ENCODE measurements at regions not wholly inside any gene's neighbourhood (a gene's known extent, or its start where the extent isn't known, plus 50 kb on each side); places are given as distances from the start of the nearest gene placed in this dataset.

DNA sequence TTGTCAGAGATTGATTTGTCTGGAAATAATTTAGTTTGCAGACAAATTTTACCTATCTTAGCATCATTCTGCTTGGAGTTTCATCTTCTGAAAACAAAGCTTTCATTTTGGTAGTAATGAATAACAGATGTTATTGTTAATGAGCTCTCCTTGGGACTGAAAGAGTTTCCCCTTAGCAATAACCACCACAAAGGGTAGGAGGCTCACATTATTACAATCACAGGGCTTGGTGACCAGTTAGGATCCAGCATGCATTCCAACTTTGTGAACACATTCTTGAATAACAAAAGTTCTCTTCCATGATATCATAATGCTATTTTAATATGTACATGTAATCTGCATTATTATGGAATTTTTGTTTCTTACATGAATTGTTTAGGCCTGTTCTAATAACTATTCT is 148.8 kb upstream of the VWC2 start:
- ChIA-PET POLR2A (no interaction called here), CTCF (no interaction called here)
- no peaks in the 10 kb centered on the region for H3K36me3 ChIP-seq (ENCODE audit: control insufficient read depth in 2 of 2, insufficient read depth in 1 of 2, low read length in 2 of 2)
- H3K9me3 ChIP-seq (ENCODE audit: control insufficient read depth, insufficient read depth, low read depth, low read length): no peaks in the 10 kb centered on the region
- TF ChIP-seq ZFHX2 (tag by site-specific recombination; conservative IDR thresholded peaks at IDR 0.05) (no peak), SALL2 (tag by site-specific recombination; IDR thresholded peaks at IDR 0.05; ENCODE audit: borderline replicate concordance) (no peak), ZNF544 (tag by site-specific recombination; IDR thresholded peaks at IDR 0.05) (no peak), BCL11A (tag by site-specific recombination; IDR thresholded peaks at IDR 0.05; ENCODE audit: low read depth) (no peak), ZNF394 (tag by site-specific recombination; IDR thresholded peaks at IDR 0.05; ENCODE audit: borderline replicate concordance) (no peak), ZNF747 (tag by site-specific recombination; IDR thresholded peaks at IDR 0.05) (no peak), ZNF501 (tag by site-specific recombination; IDR thresholded peaks at IDR 0.05) (no peak), ZNF830 (tag by site-specific recombination; IDR thresholded peaks at IDR 0.05; ENCODE audit: low read depth) (no peak)
- TF ChIP-seq, protein P1, sequence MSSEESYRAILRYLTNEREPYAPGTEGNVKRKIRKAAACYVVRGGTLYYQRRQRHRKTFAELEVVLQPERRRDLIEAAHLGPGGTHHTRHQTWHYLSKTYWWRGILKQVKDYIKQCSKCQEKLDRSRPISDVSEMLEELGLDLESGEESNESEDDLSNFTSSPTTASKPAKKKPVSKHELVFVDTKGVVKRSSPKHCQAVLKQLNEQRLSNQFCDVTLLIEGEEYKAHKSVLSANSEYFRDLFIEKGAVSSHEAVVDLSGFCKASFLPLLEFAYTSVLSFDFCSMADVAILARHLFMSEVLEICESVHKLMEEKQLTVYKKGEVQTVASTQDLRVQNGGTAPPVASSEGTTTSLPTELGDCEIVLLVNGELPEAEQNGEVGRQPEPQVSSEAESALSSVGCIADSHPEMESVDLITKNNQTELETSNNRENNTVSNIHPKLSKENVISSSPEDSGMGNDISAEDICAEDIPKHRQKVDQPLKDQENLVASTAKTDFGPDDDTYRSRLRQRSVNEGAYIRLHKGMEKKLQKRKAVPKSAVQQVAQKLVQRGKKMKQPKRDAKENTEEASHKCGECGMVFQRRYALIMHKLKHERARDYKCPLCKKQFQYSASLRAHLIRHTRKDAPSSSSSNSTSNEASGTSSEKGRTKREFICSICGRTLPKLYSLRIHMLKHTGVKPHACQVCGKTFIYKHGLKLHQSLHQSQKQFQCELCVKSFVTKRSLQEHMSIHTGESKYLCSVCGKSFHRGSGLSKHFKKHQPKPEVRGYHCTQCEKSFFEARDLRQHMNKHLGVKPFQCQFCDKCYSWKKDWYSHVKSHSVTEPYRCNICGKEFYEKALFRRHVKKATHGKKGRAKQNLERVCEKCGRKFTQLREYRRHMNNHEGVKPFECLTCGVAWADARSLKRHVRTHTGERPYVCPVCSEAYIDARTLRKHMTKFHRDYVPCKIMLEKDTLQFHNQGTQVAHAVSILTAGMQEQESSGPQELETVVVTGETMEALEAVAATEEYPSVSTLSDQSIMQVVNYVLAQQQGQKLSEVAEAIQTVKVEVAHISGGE (tag by site-specific recombination; conservative IDR thresholded peaks at IDR 0.05; ENCODE audit: low read depth): no peak
- TF ChIP-seq, protein P2, sequence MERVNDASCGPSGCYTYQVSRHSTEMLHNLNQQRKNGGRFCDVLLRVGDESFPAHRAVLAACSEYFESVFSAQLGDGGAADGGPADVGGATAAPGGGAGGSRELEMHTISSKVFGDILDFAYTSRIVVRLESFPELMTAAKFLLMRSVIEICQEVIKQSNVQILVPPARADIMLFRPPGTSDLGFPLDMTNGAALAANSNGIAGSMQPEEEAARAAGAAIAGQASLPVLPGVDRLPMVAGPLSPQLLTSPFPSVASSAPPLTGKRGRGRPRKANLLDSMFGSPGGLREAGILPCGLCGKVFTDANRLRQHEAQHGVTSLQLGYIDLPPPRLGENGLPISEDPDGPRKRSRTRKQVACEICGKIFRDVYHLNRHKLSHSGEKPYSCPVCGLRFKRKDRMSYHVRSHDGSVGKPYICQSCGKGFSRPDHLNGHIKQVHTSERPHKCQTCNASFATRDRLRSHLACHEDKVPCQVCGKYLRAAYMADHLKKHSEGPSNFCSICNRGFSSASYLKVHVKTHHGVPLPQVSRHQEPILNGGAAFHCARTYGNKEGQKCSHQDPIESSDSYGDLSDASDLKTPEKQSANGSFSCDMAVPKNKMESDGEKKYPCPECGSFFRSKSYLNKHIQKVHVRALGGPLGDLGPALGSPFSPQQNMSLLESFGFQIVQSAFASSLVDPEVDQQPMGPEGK (tag by site-specific recombination; IDR thresholded peaks at IDR 0.05): no peak
- no peak overlapping the region for H3K4me3 ChIP-seq (ENCODE audit: low read depth, low read length)
- H3K27ac ChIP-seq (ENCODE audit: extremely low read depth, low read depth, low read length): no peak overlapping the region
- no peaks in the 10 kb centered on the region for H3K4me1 ChIP-seq (ENCODE audit: control insufficient read depth, insufficient read depth, low read length)

DNA sequence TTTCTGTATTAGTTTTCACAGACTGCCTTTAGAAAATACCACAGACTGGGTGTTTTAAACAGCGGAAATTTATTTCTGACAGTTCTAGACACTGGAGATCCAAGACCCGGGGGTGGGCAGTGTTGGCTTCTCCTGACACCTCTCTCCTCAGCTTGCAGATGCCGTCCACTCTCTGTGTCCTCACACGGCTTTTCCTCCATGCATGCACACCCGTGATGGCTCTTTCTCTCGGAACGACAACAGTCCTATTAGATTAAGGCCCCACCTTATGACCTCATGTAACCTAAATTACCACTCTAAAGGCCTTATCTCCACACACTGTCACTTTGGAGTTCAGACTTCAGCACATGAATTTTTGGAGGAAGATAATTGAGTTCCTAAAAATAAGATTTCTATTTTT is 142.9 kb upstream of the VWC2 start:
- POLR2A ChIA-PET: no interaction called here
- TF ChIP-seq ZSCAN23 (tag by site-specific recombination; IDR thresholded peaks at IDR 0.05) (no peak), OVOL3 (tag by site-specific recombination; IDR thresholded peaks at IDR 0.05) (no peak), OSR2 (tag by site-specific recombination; IDR thresholded peaks at IDR 0.05) (no peak), ZNF600 (tag by site-specific recombination; IDR thresholded peaks at IDR 0.05) (no peak), PRDM1 (tag by site-specific recombination; IDR thresholded peaks at IDR 0.05) (no peak), ZNF174 (tag by site-specific recombination; IDR thresholded peaks at IDR 0.05) (no peak), ZNF501 (tag by site-specific recombination; IDR thresholded peaks at IDR 0.05) (no peak), ZNF473 (tag by site-specific recombination; IDR thresholded peaks at IDR 0.05) (no peak), ZNF423 (tag by site-specific recombination; IDR thresholded peaks at IDR 0.05) (no peak)
- TF ChIP-seq, protein P3, sequence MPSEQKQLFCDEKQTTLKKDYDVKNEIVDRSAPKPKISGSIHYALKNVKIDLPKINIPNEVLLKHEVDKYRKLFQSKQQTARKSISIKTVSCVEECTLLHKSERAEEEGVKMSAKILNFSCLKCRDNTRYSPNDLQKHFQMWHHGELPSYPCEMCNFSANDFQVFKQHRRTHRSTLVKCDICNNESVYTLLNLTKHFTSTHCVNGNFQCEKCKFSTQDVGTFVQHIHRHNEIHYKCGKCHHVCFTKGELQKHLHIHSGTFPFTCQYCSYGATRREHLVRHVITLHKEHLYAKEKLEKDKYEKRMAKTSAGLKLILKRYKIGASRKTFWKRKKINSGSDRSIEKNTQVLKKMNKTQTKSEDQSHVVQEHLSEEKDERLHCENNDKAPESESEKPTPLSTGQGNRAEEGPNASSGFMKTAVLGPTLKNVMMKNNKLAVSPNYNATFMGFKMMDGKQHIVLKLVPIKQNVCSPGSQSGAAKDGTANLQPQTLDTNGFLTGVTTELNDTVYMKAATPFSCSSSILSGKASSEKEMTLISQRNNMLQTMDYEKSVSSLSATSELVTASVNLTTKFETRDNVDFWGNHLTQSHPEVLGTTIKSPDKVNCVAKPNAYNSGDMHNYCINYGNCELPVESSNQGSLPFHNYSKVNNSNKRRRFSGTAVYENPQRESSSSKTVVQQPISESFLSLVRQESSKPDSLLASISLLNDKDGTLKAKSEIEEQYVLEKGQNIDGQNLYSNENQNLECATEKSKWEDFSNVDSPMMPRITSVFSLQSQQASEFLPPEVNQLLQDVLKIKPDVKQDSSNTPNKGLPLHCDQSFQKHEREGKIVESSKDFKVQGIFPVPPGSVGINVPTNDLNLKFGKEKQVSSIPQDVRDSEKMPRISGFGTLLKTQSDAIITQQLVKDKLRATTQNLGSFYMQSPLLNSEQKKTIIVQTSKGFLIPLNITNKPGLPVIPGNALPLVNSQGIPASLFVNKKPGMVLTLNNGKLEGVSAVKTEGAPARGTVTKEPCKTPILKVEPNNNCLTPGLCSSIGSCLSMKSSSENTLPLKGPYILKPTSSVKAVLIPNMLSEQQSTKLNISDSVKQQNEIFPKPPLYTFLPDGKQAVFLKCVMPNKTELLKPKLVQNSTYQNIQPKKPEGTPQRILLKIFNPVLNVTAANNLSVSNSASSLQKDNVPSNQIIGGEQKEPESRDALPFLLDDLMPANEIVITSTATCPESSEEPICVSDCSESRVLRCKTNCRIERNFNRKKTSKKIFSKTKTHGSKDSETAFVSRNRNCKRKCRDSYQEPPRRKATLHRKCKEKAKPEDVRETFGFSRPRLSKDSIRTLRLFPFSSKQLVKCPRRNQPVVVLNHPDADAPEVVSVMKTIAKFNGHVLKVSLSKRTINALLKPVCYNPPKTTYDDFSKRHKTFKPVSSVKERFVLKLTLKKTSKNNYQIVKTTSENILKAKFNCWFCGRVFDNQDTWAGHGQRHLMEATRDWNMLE (tag by site-specific recombination; conservative IDR thresholded peaks at IDR 0.05; ENCODE audit: low read depth): no peak
- TF ChIP-seq, protein P4, sequence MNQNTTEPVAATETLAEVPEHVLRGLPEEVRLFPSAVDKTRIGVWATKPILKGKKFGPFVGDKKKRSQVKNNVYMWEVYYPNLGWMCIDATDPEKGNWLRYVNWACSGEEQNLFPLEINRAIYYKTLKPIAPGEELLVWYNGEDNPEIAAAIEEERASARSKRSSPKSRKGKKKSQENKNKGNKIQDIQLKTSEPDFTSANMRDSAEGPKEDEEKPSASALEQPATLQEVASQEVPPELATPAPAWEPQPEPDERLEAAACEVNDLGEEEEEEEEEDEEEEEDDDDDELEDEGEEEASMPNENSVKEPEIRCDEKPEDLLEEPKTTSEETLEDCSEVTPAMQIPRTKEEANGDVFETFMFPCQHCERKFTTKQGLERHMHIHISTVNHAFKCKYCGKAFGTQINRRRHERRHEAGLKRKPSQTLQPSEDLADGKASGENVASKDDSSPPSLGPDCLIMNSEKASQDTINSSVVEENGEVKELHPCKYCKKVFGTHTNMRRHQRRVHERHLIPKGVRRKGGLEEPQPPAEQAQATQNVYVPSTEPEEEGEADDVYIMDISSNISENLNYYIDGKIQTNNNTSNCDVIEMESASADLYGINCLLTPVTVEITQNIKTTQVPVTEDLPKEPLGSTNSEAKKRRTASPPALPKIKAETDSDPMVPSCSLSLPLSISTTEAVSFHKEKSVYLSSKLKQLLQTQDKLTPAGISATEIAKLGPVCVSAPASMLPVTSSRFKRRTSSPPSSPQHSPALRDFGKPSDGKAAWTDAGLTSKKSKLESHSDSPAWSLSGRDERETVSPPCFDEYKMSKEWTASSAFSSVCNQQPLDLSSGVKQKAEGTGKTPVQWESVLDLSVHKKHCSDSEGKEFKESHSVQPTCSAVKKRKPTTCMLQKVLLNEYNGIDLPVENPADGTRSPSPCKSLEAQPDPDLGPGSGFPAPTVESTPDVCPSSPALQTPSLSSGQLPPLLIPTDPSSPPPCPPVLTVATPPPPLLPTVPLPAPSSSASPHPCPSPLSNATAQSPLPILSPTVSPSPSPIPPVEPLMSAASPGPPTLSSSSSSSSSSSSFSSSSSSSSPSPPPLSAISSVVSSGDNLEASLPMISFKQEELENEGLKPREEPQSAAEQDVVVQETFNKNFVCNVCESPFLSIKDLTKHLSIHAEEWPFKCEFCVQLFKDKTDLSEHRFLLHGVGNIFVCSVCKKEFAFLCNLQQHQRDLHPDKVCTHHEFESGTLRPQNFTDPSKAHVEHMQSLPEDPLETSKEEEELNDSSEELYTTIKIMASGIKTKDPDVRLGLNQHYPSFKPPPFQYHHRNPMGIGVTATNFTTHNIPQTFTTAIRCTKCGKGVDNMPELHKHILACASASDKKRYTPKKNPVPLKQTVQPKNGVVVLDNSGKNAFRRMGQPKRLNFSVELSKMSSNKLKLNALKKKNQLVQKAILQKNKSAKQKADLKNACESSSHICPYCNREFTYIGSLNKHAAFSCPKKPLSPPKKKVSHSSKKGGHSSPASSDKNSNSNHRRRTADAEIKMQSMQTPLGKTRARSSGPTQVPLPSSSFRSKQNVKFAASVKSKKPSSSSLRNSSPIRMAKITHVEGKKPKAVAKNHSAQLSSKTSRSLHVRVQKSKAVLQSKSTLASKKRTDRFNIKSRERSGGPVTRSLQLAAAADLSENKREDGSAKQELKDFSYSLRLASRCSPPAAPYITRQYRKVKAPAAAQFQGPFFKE (tag by site-specific recombination; IDR thresholded peaks at IDR 0.05; ENCODE audit: borderline replicate concordance): no peak

More for the DNA sequence above, 142.9 kb upstream of the VWC2 start:
- Histone ChIP-seq H3K4me1 (ENCODE audit: control insufficient read depth, insufficient read depth, low read length) (no peaks in the 10 kb centered on the region), H3K27ac (ENCODE audit: extremely low read depth, low read depth, low read length) (no peak overlapping the region), H3K4me3 (ENCODE audit: low read depth, low read length) (no peak overlapping the region), H3K9me3 (ENCODE audit: control insufficient read depth, insufficient read depth, low read depth, low read length) (no peaks in the 10 kb centered on the region), H3K36me3 (ENCODE audit: control insufficient read depth in 2 of 2, insufficient read depth in 1 of 2, low read length in 2 of 2) (no peaks in the 10 kb centered on the region)
- CTCF ChIA-PET: no interaction called here

Data from HEK293 (cell line).